ENCODE measurements at regions not wholly inside any gene's neighbourhood (a gene's known extent, or its start where the extent isn't known, plus 50 kb on each side); places are given as distances from the start of the nearest gene placed in this dataset.

DNA sequence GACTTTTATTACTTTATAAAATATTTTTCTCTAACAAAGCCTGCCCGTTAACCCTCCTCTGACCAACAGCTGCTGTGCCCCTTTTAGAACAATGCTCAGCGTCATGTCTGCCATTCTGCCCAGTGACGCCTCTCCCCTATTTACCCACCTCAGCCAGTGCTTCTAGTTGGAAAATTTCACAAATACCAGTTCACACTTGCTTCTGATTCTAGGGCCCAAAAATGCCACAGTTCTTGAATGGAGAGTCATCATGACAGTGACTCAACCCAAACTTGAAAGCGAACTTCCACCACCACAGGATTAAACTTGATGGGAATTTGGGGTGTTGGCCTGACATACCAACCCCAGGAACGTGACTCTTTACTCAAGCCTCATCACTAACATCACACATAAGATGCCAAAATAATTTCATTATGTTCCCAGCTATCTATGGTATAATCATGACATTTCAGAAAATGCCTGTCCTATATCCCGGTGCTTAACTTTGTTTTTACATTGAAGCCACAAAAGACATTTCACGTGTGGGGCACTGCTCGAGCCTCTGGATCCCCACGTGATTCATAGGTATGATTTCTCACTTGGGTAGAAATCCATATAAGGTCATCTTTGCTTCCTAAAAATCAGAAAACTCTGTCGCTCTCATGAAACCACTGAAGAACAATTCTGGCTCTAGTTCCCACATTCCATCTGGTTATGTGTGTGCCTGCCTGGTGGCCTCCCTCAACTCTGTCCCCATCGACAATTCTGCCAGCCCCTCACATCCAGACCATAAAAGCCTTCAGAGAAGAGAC lies 220.9 kb downstream of the ACTL7B start:
- no peaks in the 10 kb centered on the region for H3K79me2 ChIP-seq (ENCODE audit: low read length)
- no peak overlapping the region for H3K9ac ChIP-seq (ENCODE audit: low read length)
- no peaks in the 10 kb centered on the region for H3K36me3 ChIP-seq (replicated peaks; ENCODE audit: low read depth, low read length)
- no peak overlapping the region for H3K4me2 ChIP-seq (ENCODE audit: low read length)
- no peak overlapping the region for H3K4me3 ChIP-seq (ENCODE audit: low read length)
- no peak overlapping the region for H3K27ac ChIP-seq (ENCODE audit: low read length)
- no peaks in the 10 kb centered on the region for H4K20me1 ChIP-seq (ENCODE audit: insufficient read depth, low read length)
- no peak overlapping the region for H2AFZ ChIP-seq (ENCODE audit: low read depth, low read length)
- TF ChIP-seq, protein P1, sequence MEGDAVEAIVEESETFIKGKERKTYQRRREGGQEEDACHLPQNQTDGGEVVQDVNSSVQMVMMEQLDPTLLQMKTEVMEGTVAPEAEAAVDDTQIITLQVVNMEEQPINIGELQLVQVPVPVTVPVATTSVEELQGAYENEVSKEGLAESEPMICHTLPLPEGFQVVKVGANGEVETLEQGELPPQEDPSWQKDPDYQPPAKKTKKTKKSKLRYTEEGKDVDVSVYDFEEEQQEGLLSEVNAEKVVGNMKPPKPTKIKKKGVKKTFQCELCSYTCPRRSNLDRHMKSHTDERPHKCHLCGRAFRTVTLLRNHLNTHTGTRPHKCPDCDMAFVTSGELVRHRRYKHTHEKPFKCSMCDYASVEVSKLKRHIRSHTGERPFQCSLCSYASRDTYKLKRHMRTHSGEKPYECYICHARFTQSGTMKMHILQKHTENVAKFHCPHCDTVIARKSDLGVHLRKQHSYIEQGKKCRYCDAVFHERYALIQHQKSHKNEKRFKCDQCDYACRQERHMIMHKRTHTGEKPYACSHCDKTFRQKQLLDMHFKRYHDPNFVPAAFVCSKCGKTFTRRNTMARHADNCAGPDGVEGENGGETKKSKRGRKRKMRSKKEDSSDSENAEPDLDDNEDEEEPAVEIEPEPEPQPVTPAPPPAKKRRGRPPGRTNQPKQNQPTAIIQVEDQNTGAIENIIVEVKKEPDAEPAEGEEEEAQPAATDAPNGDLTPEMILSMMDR (IDR thresholded peaks at IDR 0.05; ENCODE audit: low read depth, low read length) = no peak
- TF ChIP-seq EZH2phosphoT487 (IDR thresholded peaks at IDR 0.05; ENCODE audit: low read depth) = no peak
- H3K9me3 ChIP-seq (ENCODE audit: insufficient read depth, low read length) = no peaks in the 10 kb centered on the region
- no peaks in the 10 kb centered on the region for H3K4me1 ChIP-seq (ENCODE audit: low read length)
- peaks cover 36% of the 10 kb centered on the region; the same call in 1 of the 2 replicates for H3K27me3 ChIP-seq (ENCODE audit: low read depth, low read length)

DNA sequence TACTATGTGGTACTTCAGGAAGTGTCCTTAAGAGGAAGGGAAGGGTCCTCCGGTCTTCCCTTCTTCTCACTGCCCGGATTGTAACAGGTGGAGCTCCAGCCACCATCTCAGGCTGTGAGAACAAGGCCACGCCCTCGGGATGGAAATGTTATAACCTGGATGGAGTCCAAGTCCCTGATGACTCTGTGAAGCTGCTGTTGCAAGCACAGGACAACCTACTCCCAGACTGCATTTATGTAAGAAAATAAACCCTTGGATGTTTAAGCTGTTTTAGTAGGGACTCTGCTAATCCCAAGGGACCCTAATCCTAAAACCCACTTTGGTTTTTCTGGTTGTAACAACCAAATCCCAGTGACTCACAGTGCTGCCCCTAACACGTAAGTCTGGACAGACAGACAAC lies 221.6 kb downstream of the ACTL7B start:
- no peak overlapping the region for H3K4me3 ChIP-seq (ENCODE audit: low read length)
- no peaks in the 10 kb centered on the region for H3K36me3 ChIP-seq (replicated peaks; ENCODE audit: low read depth, low read length)
- peaks cover 33% of the 10 kb centered on the region; the same call in 1 of the 2 replicates for H3K27me3 ChIP-seq (ENCODE audit: low read depth, low read length)
- H3K27ac ChIP-seq (ENCODE audit: low read length) = no peak overlapping the region
- H3K9me3 ChIP-seq (ENCODE audit: insufficient read depth, low read length) = no peaks in the 10 kb centered on the region
- TF ChIP-seq, protein P1 (IDR thresholded peaks at IDR 0.05; ENCODE audit: low read depth, low read length) = no peak
- no peaks in the 10 kb centered on the region for H4K20me1 ChIP-seq (ENCODE audit: insufficient read depth, low read length)
- H3K9ac ChIP-seq (ENCODE audit: low read length) = no peak overlapping the region
- no peaks in the 10 kb centered on the region for H3K4me1 ChIP-seq (ENCODE audit: low read length)
- no peak overlapping the region for H3K4me2 ChIP-seq (ENCODE audit: low read length)
- no peaks in the 10 kb centered on the region for H3K79me2 ChIP-seq (ENCODE audit: low read length)
- no peak overlapping the region for H2AFZ ChIP-seq (ENCODE audit: low read depth, low read length)

DNA sequence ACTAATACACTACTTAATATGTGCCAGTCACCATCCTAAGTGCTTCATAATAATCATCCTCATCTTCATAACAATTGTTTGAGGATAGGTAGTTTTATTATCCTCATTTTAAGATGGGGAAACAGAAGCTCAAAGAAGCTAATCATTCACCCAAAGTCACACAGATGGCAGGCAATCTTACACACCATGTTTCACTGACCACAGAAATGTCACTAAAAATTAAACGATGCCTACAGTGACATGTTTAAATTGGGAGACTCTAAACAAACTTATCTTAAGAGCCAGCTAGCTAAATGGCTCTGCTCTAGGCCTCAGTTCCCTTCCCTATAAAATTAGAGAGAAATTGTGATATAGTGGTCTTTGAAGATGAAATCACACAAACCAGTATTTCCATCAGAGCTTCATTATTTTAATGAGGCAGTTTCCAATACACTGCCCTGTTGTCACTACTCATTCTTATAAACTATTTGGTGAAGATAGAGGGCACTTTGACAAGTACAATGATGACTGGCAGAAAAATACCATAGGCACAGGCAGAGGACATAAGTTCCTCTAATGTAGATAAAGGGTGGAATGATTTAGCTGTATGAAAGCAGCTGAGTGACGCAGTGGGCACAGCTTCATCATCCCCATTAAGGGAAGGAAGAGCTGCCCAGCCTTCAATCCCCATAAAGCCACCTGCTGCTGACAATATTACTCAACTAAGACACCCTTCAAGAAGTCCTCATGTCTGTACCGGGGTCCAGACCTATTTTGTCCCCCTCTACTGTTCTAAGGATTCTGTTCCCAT lies 224.1 kb downstream of the ACTL7B start:
- no peak overlapping the region for H3K4me2 ChIP-seq (ENCODE audit: low read length)
- no peak overlapping the region for H3K9ac ChIP-seq (ENCODE audit: low read length)
- peaks cover 19% of the 10 kb centered on the region; the same call in 1 of the 2 replicates for H3K27me3 ChIP-seq (ENCODE audit: low read depth, low read length)
- H3K4me3 ChIP-seq (ENCODE audit: low read length) = no peak overlapping the region
- H2AFZ ChIP-seq (ENCODE audit: low read depth, low read length) = no peak overlapping the region
- H3K27ac ChIP-seq (ENCODE audit: low read length) = no peak overlapping the region
- H3K36me3 ChIP-seq (replicated peaks; ENCODE audit: low read depth, low read length) = no peaks in the 10 kb centered on the region
- TF ChIP-seq, protein P1 (IDR thresholded peaks at IDR 0.05; ENCODE audit: low read depth, low read length) = no peak
- no peak for TF ChIP-seq EZH2phosphoT487 (IDR thresholded peaks at IDR 0.05; ENCODE audit: low read depth)
- no peaks in the 10 kb centered on the region for H3K79me2 ChIP-seq (ENCODE audit: low read length)
- no peaks in the 10 kb centered on the region for H3K9me3 ChIP-seq (ENCODE audit: insufficient read depth, low read length)
- no peaks in the 10 kb centered on the region for H3K4me1 ChIP-seq (ENCODE audit: low read length)
- no peaks in the 10 kb centered on the region for H4K20me1 ChIP-seq (ENCODE audit: insufficient read depth, low read length)

DNA sequence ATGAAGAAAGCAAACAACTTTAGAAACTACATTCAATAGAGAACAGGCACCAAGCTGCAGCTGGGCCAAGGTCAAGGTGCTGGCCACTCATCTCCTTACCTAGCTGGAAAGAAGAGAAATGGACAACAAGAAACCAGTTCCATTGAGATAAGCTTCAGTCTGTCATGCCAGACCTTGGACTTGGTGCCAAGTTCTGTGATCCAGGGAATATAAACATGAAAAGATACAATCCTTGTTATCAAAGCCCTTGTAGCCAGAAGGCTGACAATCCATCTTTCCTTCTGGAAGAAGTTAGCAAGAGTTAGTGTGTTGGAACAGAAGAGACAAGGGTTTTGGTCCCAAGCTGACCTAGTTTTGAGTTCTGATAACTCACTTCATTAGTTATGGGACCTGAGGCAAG lies 227.5 kb downstream of the ACTL7B start:
- Histone ChIP-seq H3K27ac (ENCODE audit: low read length) (no peak overlapping the region), H3K9ac (ENCODE audit: low read length) (no peak overlapping the region), H3K4me2 (ENCODE audit: low read length) (no peak overlapping the region), H2AFZ (ENCODE audit: low read depth, low read length) (no peak overlapping the region), H4K20me1 (ENCODE audit: insufficient read depth, low read length) (no peaks in the 10 kb centered on the region), H3K9me3 (ENCODE audit: insufficient read depth, low read length) (no peaks in the 10 kb centered on the region), H3K79me2 (ENCODE audit: low read length) (no peaks in the 10 kb centered on the region), H3K27me3 (ENCODE audit: low read depth, low read length) (peaks cover 8% of the 10 kb centered on the region; the same call in 1 of the 2 replicates), H3K4me1 (ENCODE audit: low read length) (no peaks in the 10 kb centered on the region), H3K36me3 (replicated peaks; ENCODE audit: low read depth, low read length) (no peaks in the 10 kb centered on the region), H3K4me3 (ENCODE audit: low read length) (no peak overlapping the region)
- no peak for TF ChIP-seq EZH2phosphoT487 (IDR thresholded peaks at IDR 0.05; ENCODE audit: low read depth)
- TF ChIP-seq, protein P1 (IDR thresholded peaks at IDR 0.05; ENCODE audit: low read depth, low read length) = no peak
